ENCODE measurements at regions not wholly inside any gene's neighbourhood (a gene's known extent, or its start where the extent isn't known, plus 50 kb on each side); places are given as distances from the start of the nearest gene placed in this dataset.

DNA sequence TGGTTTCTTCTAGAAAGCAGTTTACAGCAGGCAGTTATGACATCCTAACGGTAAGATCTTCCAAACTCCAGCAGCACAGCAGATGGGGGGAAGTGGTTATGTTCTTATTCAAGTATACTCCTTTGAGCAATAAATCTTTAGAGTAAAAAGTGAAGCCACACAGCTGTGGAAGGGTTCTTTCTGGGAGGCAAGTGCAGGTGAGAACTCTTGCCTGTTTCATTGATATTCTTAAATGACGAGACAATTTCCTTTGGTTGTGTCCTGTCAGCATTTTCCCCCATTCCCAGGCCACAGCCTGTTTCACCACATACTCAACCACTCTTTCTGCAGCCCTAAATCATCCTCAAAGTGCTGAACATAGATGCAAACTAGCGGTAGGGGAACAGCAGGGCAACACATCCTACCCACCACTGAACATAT is 207.3 kb upstream of the MTNR1B start:
- ATAC-seq (ENCODE audit: insufficient read depth, low FRiP score) (no peak), DNase-seq (no peak)
- Histone ChIP-seq H3K4me3 (no peak overlapping the region), H3K36me3 (ENCODE audit: control insufficient read depth in 4 of 4, insufficient read depth in 4 of 4, low read length in 4 of 4) (peaks cover 0 to 11% (median 4%) of the 10 kb centered on the region in 4 donors), H3K9ac (ENCODE audit: insufficient read depth in 1 of 2, low read length in 2 of 2) (no peak overlapping the region), H3K27me3 (ENCODE audit: control insufficient read depth in 3 of 3, insufficient read depth in 3 of 3, low read length in 2 of 3) (no peaks in the 10 kb centered on the region), H3K27ac (ENCODE audit: low read depth in 1 of 2, low read length in 1 of 2) (no peak overlapping the region), H3K4me1 (ENCODE audit: control insufficient read depth in 5 of 5, insufficient read depth in 5 of 5, low read length in 5 of 5) (peaks cover 0 to 9% (median 4%) of the 10 kb centered on the region in 5 donors), H3K9me3 (ENCODE audit: control insufficient read depth in 4 of 4, insufficient read depth in 3 of 4, low read length in 3 of 4) (no peaks in the 10 kb centered on the region)
- TF ChIP-seq, protein P1, sequence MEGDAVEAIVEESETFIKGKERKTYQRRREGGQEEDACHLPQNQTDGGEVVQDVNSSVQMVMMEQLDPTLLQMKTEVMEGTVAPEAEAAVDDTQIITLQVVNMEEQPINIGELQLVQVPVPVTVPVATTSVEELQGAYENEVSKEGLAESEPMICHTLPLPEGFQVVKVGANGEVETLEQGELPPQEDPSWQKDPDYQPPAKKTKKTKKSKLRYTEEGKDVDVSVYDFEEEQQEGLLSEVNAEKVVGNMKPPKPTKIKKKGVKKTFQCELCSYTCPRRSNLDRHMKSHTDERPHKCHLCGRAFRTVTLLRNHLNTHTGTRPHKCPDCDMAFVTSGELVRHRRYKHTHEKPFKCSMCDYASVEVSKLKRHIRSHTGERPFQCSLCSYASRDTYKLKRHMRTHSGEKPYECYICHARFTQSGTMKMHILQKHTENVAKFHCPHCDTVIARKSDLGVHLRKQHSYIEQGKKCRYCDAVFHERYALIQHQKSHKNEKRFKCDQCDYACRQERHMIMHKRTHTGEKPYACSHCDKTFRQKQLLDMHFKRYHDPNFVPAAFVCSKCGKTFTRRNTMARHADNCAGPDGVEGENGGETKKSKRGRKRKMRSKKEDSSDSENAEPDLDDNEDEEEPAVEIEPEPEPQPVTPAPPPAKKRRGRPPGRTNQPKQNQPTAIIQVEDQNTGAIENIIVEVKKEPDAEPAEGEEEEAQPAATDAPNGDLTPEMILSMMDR (IDR thresholded peaks at IDR 0.05; ENCODE audit: control extremely low read depth, extremely low read depth): no peak
- 34 to 67% methylated on average over 3 of the region's 3 CpGs for WGBS, 2 donors

DNA sequence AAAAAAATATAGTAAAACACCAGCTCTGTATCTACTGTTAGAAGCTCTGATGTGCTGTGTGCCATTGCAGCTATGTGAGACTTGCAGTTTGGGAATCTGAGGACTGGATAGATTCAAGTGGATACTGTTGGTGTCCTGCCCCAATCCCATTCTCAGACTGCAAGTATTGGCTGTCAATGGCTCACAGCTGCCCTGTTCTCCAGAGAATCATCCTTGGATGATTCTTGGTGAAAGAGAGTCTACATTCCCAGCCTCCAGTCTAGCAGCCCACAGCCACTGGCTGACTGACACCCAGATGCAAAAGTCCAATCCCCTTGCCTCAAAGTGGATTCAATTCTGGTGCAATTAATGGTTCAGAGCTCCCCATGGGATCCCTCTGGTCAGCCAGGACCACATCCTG is 206.1 kb upstream of the MTNR1B start:
- Histone ChIP-seq H3K9ac (ENCODE audit: insufficient read depth in 1 of 2, low read length in 2 of 2) (no peak overlapping the region), H3K4me1 (ENCODE audit: control insufficient read depth in 5 of 5, insufficient read depth in 5 of 5, low read length in 5 of 5) (peaks cover 0 to 9% (median 4%) of the 10 kb centered on the region in 5 donors), H3K27ac (ENCODE audit: low read depth in 1 of 2, low read length in 1 of 2) (no peak overlapping the region), H3K27me3 (ENCODE audit: control insufficient read depth in 3 of 3, insufficient read depth in 3 of 3, low read length in 2 of 3) (no peaks in the 10 kb centered on the region), H3K36me3 (ENCODE audit: control insufficient read depth in 4 of 4, insufficient read depth in 4 of 4, low read length in 4 of 4) (peaks cover 0 to 20% (median 8%) of the 10 kb centered on the region in 4 donors), H3K4me3 (no peak overlapping the region), H3K9me3 (ENCODE audit: control insufficient read depth in 4 of 4, insufficient read depth in 3 of 4, low read length in 3 of 4) (no peaks in the 10 kb centered on the region)
- ATAC-seq (ENCODE audit: insufficient read depth, low FRiP score) (no peak), DNase-seq (no peak)
- TF ChIP-seq, protein P1 (IDR thresholded peaks at IDR 0.05; ENCODE audit: control extremely low read depth, extremely low read depth): no peak

DNA sequence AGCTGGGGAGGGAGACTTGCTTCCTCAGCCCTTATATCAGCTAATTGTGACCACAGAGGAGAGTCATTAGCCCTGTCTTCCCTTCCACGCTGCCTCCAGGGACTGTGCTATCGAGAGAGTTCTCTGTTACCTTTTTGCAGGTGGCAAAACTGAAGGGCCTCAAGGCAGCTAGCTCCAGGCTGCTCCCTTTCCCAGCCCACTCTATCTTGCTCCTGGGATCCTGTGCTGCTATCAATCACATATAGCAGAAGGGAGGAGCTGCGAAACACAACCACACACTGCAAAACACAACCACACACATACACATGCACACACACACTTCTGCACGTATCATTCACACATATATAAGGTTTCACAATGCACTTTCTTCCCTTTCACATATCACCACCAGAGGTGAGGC is 205.3 kb upstream of the MTNR1B start:
- ATAC-seq (ENCODE audit: insufficient read depth, low FRiP score) (no peak), DNase-seq (no peak)
- Histone ChIP-seq H3K9me3 (ENCODE audit: control insufficient read depth in 4 of 4, insufficient read depth in 3 of 4, low read length in 3 of 4) (no peaks in the 10 kb centered on the region), H3K27ac (ENCODE audit: low read depth in 1 of 2, low read length in 1 of 2) (no peak overlapping the region), H3K27me3 (ENCODE audit: control insufficient read depth in 3 of 3, insufficient read depth in 3 of 3, low read length in 2 of 3) (no peaks in the 10 kb centered on the region), H3K36me3 (ENCODE audit: control insufficient read depth in 4 of 4, insufficient read depth in 4 of 4, low read length in 4 of 4) (peaks cover 0 to 20% (median 8%) of the 10 kb centered on the region in 4 donors), H3K4me3 (no peak overlapping the region), H3K4me1 (ENCODE audit: control insufficient read depth in 5 of 5, insufficient read depth in 5 of 5, low read length in 5 of 5) (peaks cover 0 to 9% (median 4%) of the 10 kb centered on the region in 5 donors), H3K9ac (ENCODE audit: insufficient read depth in 1 of 2, low read length in 2 of 2) (no peak overlapping the region)
- TF ChIP-seq, protein P1 (IDR thresholded peaks at IDR 0.05; ENCODE audit: control extremely low read depth, extremely low read depth): no peak
- 75 to 81% methylated on average over 4 of the region's 4 CpGs for WGBS, 2 donors

All from lung (tissue), 11 donors.